ENCODE measurements at regions not wholly inside any gene's neighbourhood (a gene's known extent, or its start where the extent isn't known, plus 50 kb on each side); places are given as distances from the start of the nearest gene placed in this dataset.
"Not testable (repeated sequence)": the region's sequence is repeated elsewhere in the genome, so short reads cannot be mapped to it uniquely, and the experiment has no call there.

DNA sequence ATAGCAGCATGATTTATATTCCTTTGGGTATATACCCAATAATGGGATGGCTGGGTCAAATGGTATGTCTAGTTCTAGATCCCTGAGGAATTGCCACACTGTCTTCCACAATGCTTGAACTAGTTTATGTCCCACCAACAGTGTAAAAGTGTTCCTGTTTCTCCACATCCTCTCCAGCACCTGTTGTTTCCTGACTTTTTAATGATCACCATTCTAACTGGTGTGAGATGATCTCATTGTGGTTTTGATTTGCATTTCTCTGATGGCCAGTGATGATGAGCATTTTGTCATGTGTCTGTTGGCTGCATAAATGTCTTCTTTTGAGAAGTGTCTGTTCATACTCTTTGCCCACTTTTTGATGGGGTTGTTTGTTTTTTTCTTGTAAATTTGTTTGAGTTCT is 54.0 kb upstream of the GPR89A start:
- not testable (repeated sequence) for H3K27ac ChIP-seq, H3K9me3 ChIP-seq, H3K36me3 ChIP-seq, H3K4me3 ChIP-seq, H3K27me3 ChIP-seq, H3K4me1 ChIP-seq, DNase-seq

DNA sequence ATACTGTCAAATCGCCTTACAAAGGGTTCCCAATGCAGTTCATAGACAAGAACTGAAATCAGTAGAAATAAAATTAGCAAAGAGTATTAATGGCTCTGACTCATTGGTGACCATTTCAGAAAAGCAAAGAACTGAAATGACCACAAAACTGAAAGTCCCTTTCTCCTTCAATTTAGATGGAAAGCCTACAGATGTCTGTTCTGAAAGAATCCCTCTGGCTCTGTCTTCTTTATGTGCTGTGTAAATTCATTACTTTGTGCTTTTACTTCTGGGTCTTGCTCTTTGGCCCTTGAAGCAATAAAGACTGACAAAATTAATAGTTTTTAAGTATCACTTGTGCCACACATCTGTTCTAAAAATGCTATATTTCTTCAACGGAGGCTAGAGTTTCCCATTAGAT is 62.7 kb upstream of the GPR89A start:
- Histone ChIP-seq H3K9me3 (no peaks in the 10 kb centered on the region), H3K27me3 (no peaks in the 10 kb centered on the region), H3K4me3 (no peak overlapping the region), H3K27ac (no peak overlapping the region), H3K4me1 (no peaks in the 10 kb centered on the region), H3K36me3 (no peaks in the 10 kb centered on the region)
- TF ChIP-seq POLR2A (IDR thresholded peaks at IDR 0.05): no peak
- TF ChIP-seq, protein P1, sequence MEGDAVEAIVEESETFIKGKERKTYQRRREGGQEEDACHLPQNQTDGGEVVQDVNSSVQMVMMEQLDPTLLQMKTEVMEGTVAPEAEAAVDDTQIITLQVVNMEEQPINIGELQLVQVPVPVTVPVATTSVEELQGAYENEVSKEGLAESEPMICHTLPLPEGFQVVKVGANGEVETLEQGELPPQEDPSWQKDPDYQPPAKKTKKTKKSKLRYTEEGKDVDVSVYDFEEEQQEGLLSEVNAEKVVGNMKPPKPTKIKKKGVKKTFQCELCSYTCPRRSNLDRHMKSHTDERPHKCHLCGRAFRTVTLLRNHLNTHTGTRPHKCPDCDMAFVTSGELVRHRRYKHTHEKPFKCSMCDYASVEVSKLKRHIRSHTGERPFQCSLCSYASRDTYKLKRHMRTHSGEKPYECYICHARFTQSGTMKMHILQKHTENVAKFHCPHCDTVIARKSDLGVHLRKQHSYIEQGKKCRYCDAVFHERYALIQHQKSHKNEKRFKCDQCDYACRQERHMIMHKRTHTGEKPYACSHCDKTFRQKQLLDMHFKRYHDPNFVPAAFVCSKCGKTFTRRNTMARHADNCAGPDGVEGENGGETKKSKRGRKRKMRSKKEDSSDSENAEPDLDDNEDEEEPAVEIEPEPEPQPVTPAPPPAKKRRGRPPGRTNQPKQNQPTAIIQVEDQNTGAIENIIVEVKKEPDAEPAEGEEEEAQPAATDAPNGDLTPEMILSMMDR (IDR thresholded peaks at IDR 0.05): no peak
- DNase-seq: no peak

DNA sequence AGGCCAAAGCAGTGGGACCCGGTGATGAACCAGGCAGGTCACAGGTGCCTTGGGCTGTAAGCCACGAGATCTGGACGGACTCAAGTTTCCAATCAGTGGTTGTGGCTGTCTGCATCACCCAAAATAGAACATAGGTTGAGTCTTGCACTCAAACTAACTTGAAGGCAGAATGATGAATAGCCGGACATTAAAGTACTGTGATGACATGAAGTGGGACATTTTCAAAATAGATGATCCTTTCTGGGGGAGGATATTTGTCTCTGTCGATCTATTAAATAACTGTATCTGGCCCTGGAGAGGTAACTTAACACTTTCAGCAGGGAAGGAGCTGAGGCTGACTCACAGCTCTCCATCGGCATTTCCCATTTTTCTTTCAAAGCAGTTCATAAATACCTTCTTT is 66.1 kb upstream of the GPR89A start:
- H3K27ac ChIP-seq, H3K4me3 ChIP-seq, H3K9me3 ChIP-seq, H3K36me3 ChIP-seq, H3K27me3 ChIP-seq, DNase-seq, H3K4me1 ChIP-seq: not testable (repeated sequence)

DNA sequence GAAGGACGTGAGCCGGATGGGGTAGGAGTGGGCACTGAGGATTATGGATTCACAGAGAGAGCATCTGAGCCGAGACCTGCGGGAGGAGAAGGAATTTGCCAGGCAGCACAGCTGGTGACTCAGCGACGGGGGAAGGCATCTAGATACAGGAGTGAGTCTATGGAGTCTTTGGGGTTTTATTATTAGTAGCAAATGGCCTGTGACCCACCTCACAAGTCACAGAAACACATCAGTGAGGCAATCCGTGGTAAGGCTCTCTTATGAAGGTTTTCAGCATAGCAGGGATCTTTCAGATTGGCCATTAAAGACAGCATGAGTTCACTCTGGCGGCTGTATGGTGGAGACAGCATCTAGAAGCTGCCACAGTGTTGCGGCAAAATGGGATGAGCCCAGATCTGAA is 66.5 kb upstream of the GPR89A start:
- H3K27ac ChIP-seq, H3K4me3 ChIP-seq, DNase-seq, H3K27me3 ChIP-seq, H3K36me3 ChIP-seq, H3K4me1 ChIP-seq, H3K9me3 ChIP-seq: not testable (repeated sequence)

DNA sequence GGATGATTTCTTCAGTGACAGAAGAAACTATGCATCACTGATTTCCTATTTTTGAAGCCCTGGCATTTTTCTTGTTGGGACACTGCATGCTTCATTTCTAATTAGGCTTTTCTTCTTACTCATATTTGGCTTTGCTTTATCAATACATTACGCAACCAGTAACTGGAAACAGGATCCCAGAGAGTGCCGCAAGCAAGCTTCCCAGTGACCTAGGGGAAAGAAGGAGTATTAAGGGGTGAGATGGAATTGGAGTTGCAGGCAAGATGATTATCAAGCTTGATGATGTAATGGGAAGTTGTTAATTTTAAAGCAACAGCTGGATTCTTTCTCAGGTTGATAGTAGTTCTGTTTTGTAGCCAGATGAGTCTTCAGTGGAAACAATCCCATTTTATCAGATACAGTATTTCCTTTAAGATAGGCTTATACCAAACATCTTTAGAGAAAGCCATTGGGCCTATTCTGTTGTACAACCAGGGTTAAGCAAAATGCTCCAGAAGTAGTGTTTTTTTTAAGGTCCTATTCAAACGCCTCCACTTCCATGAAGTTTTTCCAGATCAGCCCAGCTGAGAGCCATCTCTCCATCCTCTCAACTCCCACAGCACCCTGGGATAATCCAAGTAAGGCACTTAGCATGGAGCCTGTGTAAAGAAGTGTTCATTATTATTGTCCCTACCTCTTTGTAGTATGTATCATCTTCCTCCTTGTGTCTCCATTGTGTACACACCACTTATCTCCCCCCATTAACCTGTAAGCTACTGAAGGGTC is 69.5 kb upstream of the GPR89A start:
- not testable (repeated sequence) for H3K27ac ChIP-seq, DNase-seq, H3K27me3 ChIP-seq, H3K4me1 ChIP-seq, H3K36me3 ChIP-seq, H3K9me3 ChIP-seq, H3K4me3 ChIP-seq

DNA sequence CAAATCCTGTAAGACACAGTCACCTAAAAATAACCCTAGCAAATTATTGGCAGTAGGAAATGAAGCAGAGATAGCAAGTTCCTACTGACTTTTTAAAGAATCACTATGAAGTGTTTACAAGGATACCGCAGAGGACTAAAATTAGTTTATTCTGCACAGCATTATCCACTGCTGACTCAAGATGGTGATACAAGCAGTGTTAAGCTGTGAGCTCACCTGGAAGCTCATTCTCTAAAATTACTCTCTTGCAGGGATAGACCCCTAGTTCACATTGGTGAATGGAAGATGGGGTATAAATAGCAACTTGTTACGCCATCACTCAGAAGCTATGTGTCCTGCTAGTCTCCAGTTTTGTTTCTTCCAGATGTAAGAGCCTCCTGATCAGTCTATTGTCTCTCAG is 70.8 kb upstream of the GPR89A start:
- DNase-seq, H3K4me3 ChIP-seq, H3K9me3 ChIP-seq, H3K36me3 ChIP-seq, H3K4me1 ChIP-seq, H3K27me3 ChIP-seq, H3K27ac ChIP-seq: not testable (repeated sequence)

DNA sequence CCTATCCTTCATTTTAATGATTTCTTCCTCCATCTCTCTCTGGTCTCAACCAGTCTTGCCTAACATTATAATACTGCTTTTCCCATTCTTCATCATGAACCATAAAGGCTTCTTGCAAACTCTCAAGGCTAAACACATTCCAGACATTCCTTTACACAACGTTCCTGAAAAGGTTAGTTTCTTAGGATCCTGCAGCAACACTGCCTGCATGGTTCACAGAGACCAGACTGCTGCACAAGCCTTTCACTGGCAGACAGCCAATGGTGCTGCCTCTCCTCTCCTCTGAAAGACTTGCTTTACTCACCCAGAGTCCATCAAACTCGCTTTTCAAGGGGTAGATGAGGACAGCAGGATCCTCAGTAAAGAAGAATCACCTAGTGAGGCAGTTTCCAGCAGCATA is 72.3 kb upstream of the GPR89A start:
- not testable (repeated sequence) for H3K27ac ChIP-seq, H3K36me3 ChIP-seq, DNase-seq, H3K27me3 ChIP-seq, H3K4me3 ChIP-seq, H3K4me1 ChIP-seq, H3K9me3 ChIP-seq

DNA sequence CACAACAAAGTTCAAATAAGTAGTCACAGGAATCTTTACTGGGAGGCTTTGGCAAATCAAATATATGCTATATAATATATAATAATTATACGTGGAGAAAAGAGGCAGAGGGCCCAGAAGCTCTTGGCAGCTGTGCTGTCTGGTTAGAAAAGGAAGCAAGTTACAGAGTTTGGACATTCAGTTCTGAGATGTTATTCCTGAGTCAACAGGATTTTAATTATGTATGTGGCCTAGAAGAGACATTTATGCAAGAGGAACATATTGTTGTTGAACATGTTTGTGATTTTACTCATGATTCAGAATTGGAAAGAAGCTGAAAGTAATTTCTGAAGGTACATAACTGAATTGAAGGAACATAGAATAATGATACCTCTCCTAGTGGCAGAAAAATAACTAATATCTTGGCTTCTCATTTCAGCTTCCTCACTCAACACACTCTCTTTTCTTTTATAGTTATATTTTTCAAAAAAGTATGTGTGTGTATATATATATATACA is 79.7 kb upstream of the GPR89A start:
- H3K36me3 ChIP-seq, H3K4me3 ChIP-seq, H3K27me3 ChIP-seq, H3K9me3 ChIP-seq, H3K4me1 ChIP-seq, H3K27ac ChIP-seq, DNase-seq: not testable (repeated sequence)

DNA sequence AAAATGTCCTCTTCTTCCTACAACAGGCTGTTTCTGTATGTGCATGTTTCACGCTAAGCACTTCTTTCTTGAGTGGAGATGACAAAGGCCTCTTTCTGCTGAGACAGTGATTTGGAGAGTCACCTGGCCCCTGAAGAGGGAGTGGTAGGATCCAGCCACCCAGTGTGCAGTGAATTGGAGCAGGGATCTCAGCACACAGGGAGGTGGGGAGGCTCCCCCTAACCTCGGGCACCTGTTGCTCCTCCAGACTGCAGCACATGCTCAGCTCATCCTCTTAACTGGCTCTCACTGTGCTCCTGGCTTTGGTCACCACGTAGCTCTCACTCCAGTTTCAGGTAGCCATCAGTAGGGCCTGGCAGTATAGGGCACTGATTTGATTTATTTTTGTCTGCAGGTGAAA is 87.6 kb upstream of the GPR89A start:
- not testable (repeated sequence) for DNase-seq, H3K27ac ChIP-seq, H3K4me3 ChIP-seq, H3K9me3 ChIP-seq, H3K36me3 ChIP-seq, H3K27me3 ChIP-seq, H3K4me1 ChIP-seq

DNA sequence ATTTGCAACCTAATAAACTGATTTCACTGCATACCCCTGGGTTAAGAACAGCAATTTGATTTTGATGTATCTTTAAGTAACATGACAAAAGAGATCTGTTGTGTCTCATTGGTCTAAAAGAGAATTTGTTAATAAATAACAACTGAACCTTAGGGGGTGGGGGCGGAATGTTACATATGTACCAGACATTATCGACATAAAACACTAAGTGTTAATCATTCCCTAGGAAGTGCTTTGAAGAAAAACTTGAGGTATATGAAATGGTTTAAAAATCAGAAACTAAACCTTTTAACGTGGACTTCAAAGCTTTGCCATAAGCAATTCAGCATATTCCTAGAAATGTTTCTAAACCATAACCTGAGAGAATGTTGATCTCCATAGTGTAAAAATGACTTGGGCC is 88.5 kb upstream of the GPR89A start:
- H3K36me3 ChIP-seq, H3K27me3 ChIP-seq, H3K4me1 ChIP-seq, H3K27ac ChIP-seq, DNase-seq, H3K9me3 ChIP-seq, H3K4me3 ChIP-seq: not testable (repeated sequence)

DNA sequence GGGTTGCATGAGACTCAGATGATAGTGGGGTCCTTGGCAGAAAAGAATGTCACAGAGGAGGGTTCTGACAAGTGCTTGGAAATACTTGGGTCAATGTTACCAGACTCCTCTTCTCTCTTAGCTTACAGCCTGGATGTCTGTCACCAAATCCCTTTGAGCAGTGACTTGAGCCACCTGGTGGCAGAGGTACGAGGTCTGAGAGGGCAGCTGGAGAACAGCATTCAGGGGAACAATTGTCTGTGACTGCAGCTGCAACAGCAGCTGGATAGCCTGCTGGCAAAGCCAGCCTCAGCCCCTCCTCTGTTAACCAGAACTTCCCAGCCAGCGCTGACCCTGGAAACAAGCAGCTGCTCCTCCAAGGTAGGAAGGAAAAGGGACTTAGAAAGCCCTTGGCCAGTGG is 87.6 kb upstream of the NBPF20 start:
- not testable (repeated sequence) for H3K9me3 ChIP-seq, H3K4me1 ChIP-seq, H3K4me3 ChIP-seq, H3K27me3 ChIP-seq, H3K27ac ChIP-seq, DNase-seq, H3K36me3 ChIP-seq

DNA sequence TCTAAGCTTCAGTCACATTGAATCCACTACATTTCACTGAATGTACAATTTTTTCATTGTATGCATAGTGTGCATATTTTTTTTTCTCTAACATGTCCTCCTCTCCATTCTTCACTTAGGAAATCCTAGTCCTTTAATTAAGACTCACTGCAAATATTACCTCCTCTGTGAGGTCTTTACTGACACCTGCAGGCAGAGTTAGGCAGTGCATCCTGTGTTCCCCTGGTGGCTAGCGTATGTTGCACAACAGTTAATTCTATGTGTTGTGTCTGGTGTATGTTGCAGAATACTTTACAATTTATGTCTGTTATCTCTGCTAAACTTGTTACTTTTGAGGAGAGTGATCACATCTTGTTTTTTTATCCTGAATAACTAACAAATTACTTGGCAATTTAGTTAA is 82.7 kb upstream of the NBPF20 start:
- DNase-seq, H3K9me3 ChIP-seq, H3K4me3 ChIP-seq, H3K27ac ChIP-seq, H3K36me3 ChIP-seq, H3K4me1 ChIP-seq, H3K27me3 ChIP-seq: not testable (repeated sequence)

DNA sequence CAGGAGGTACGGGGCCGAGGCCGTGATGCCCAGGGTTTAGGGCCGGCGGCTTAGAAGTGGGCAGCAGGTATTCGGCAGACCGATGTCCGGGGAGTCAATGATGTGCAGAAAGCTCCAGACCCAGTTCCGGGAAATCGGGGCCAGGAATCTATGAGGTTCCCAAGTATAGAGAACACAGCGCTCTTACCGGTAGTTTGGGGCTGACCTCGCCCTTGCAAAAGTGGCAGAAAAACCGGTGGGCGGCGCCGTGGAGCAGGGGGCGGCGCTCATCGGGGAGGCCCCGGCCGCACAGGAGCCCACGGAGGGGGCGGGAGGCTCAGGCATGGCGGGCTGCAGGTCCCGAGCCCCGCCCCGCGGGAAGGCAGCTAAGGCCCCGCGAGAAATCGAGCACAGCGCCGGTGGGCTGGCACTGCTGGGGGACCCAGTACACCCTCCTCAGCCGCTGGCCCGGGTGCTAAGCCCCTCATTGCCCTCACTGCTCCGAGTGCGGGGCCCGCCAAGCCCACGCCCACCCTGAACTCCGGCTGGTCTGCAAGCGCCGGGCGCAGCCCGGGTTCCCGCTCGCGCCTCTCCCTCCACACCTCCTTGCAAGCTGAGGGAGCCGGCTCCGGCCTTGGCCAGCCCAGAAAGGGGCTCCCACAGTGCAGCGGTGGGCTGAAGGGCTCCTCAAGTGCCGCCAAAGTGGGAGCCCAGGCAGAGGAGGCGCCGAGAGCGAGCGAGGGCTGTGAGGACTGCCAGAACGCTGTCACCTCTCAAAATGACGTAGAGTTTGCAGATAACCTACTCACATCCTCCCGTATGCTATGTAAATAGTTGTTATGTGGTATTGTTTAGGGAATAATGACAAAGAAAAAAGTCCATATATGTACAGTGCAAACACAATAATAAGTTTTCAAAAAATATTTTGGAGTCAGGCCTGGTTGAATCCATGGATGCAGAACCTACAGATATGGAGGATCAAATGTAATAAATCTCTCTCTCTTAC is 80.6 kb upstream of the NBPF20 start:
- H3K9me3 ChIP-seq, H3K4me3 ChIP-seq, DNase-seq, H3K27ac ChIP-seq, H3K36me3 ChIP-seq, H3K27me3 ChIP-seq, H3K4me1 ChIP-seq: not testable (repeated sequence)

DNA sequence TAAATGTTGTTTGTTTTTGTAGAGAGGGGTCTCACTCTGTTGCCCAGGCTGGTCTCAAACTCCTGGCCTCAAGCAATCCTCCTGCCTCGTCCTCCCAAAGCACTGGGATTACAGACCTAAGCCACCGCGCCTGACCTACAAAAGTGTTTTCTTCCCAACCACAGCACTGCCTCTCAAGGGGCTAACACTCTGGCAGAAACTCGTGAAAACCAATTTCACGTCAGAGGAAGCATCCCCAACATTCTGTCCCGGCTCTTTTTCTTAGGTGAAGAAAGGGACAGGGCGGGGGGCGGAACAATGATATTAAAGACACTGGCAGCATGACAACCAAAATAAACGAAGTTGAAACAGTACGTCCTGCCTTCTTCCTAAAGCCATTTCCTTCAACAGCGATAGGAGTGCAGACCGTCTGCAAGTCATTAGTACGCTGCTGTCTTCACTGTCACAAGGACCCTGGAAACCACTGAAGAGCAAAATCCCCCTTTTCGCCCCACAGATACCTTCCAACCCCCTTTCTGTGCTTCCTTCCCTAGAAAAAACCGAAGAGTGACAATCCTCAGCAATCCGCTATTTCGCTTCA is 79.5 kb upstream of the NBPF20 start:
- not testable (repeated sequence) for H3K4me1 ChIP-seq, H3K27ac ChIP-seq, H3K36me3 ChIP-seq, H3K27me3 ChIP-seq, DNase-seq, H3K9me3 ChIP-seq, H3K4me3 ChIP-seq

Data from Peyer's patch (tissue), 4 donors.